Sigmoid colon (tissue), 6 donors: ENCODE measurements at regions not wholly inside any gene's neighbourhood (a gene's known extent, or its start where the extent isn't known, plus 50 kb on each side); places are given as distances from the start of the nearest gene placed in this dataset.

Experiments used
- DNase-seq: peaks from one replicate; pipeline ENCODE4 v3.0.0-alpha.2; 2019
- H3K27ac ChIP-seq, 4 donors: fragments of 200-600 bp; sonication (generic); one replicate each; pipeline ENCODE4 v1.5.1; 2016 to 2019; ENCODE audit warnings: mild to moderate bottlenecking in 1 of 4
- H3K27me3 ChIP-seq, 3 donors: fragments of 200-600 bp; sonication (generic); one replicate each; pipeline ENCODE4 v1.5.1; 2019; ENCODE audit warnings: mild to moderate bottlenecking in 1 of 3
- H3K36me3 ChIP-seq, 4 donors: fragments of 200-600 bp; sonication (generic); one replicate each; pipeline ENCODE4 v1.5.1; 2016 to 2019
- H3K4me1 ChIP-seq, 4 donors: fragments of 200-600 bp; sonication (generic); one replicate each; pipeline ENCODE4 v1.5.1; 2017 to 2019
- H3K4me3 ChIP-seq, 4 donors: fragments of 200-600 bp; sonication (generic); one replicate each; pipeline ENCODE4 v1.5.1; 2017 to 2019; ENCODE audit warnings: mild to moderate bottlenecking in 2 of 4, moderate library complexity in 1 of 4
- H3K9me3 ChIP-seq, 4 donors: fragments of 200-600 bp in 3 of 4; sonication (generic) in 3 of 4; one replicate each; pipeline versions ENCODE4 v1.5.1 to v1.6.1; 2013 to 2019
- EP300 ChIP-seq, 4 donors: sonication (generic); formaldehyde crosslinking; IDR thresholded peaks; one replicate each; pipeline ENCODE4 v1.6.1; 2017; ENCODE audit warnings: antibody characterized with exemption in 4 of 4
- POLR2A ChIP-seq, 2 donors: fragments of 450-650 bp; IDR thresholded peaks; one replicate each; pipeline ENCODE4 v1.6.1; 2016; ENCODE audit warnings: antibody characterized with exemption in 2 of 2, mild to moderate bottlenecking in 2 of 2, moderate library complexity in 2 of 2
- POLR2AphosphoS5 ChIP-seq, 4 donors: sonication (generic); formaldehyde crosslinking; IDR thresholded peaks; one replicate each; pipeline ENCODE4 v1.6.1; 2017; ENCODE audit warnings: antibody characterized with exemption in 4 of 4
- WGBS, 2 donors: extraction: QIAGEN DNeasy Blood & Tissue Kit; methylation state at CpG; one replicate each; pipeline ENCODE4 v1.1.7; 2013; 5-methylcytosine and 5-hydroxymethylcytosine counted together
- intact Hi-C: fragments of 100-400 bp; cut with DNase I; formaldehyde crosslinking; loops from one replicate; pipeline ENCODE4 v1.15.1; 2023
- TF ChIP-seq, protein P1 (sequence below), 4 experiments: fragments of 450-650 bp in 3 of 4; fragments of 200-600 bp in 1 of 4; IDR thresholded peaks; one replicate each; pipeline ENCODE4 v1.5.1; 2016 to 2019; ENCODE audit warnings: antibody characterized with exemption in 4 of 4, mild to moderate bottlenecking in 3 of 4, moderate library complexity in 2 of 4
- donor health status: healthy with polysubstance abuse.
- donor health status: healthy.

DNA sequence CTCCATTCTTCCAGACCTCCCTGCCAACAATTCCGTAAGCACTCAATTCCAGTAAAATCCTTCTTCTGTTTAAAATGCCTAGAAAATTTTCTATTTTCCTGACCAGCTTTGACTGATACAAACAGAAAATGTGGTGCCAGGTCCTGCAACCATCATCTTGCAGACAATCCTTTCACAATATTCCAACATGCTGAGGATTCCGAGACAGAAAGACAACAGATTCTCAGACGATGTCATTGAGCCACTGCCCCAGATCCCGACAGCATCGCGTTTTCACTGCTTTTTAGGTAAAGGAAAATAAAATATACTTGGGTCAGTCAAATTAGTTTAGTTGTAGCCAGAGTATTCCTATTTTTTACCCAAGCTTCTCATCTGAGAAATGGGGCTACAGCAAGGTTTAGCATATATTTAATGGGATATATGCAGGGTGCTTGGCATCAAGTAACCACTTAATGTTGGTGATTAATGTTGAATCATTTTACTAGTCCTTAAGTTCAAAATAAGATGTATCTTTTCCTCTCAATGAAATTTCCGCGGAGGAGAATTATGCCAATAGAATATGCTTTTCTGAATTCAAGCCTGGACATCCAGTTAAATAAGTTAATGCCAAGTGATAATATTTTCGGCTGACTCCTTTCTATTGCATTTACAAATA lies 866.6 kb downstream of the SLC4A3 start:
- no peak for DNase-seq
- no peaks in the 10 kb centered on the region for H3K4me1 ChIP-seq
- no peak overlapping the region for H3K27ac ChIP-seq
- H3K36me3 ChIP-seq = no peaks in the 10 kb centered on the region
- TF ChIP-seq EP300 (IDR thresholded peaks at IDR 0.05) (no peak), POLR2AphosphoS5 (IDR thresholded peaks at IDR 0.05) (no peak), POLR2A (IDR thresholded peaks at IDR 0.05) (no peak)
- TF ChIP-seq, protein P1, sequence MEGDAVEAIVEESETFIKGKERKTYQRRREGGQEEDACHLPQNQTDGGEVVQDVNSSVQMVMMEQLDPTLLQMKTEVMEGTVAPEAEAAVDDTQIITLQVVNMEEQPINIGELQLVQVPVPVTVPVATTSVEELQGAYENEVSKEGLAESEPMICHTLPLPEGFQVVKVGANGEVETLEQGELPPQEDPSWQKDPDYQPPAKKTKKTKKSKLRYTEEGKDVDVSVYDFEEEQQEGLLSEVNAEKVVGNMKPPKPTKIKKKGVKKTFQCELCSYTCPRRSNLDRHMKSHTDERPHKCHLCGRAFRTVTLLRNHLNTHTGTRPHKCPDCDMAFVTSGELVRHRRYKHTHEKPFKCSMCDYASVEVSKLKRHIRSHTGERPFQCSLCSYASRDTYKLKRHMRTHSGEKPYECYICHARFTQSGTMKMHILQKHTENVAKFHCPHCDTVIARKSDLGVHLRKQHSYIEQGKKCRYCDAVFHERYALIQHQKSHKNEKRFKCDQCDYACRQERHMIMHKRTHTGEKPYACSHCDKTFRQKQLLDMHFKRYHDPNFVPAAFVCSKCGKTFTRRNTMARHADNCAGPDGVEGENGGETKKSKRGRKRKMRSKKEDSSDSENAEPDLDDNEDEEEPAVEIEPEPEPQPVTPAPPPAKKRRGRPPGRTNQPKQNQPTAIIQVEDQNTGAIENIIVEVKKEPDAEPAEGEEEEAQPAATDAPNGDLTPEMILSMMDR (IDR thresholded peaks at IDR 0.05) = no peak
- no peaks in the 10 kb centered on the region for H3K27me3 ChIP-seq
- H3K4me3 ChIP-seq = no peak overlapping the region
- intact Hi-C loops = no loop called here
- WGBS, 2 donors = 93 to 96% methylated on average over 9 of the region's 9 CpGs
- no peaks in the 10 kb centered on the region for H3K9me3 ChIP-seq

DNA sequence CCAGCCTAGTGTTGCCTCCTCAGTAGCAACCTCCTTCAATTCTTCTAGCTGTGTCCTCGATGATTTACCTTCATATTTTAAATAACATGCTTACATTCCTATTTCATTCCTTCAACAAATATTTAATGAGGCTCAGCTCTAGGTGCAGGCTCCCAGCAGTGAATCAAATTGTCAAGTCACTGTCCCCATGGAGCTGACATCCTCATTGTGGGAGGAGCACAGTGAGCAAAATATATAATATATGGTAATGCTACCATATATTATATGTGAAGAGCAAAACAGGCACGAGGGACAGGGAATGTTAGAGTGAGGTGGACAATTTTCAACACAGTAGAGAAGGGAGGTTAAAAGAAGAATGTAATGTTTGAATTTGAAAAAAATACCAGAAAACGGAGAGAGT lies 869.1 kb downstream of the SLC4A3 start:
- no peaks in the 10 kb centered on the region for H3K36me3 ChIP-seq
- WGBS, 2 donors = 81 to 83% methylated on average over 3 of the region's 3 CpGs
- H3K27me3 ChIP-seq = no peaks in the 10 kb centered on the region
- no peaks in the 10 kb centered on the region for H3K9me3 ChIP-seq
- TF ChIP-seq POLR2AphosphoS5 (IDR thresholded peaks at IDR 0.05) (no peak), EP300 (IDR thresholded peaks at IDR 0.05) (no peak), POLR2A (IDR thresholded peaks at IDR 0.05) (no peak)
- TF ChIP-seq, protein P1 (IDR thresholded peaks at IDR 0.05) = no peak
- intact Hi-C loops = no loop called here
- no peak overlapping the region for H3K4me3 ChIP-seq
- no peak overlapping the region for H3K27ac ChIP-seq
- DNase-seq = no peak
- no peaks in the 10 kb centered on the region for H3K4me1 ChIP-seq

DNA sequence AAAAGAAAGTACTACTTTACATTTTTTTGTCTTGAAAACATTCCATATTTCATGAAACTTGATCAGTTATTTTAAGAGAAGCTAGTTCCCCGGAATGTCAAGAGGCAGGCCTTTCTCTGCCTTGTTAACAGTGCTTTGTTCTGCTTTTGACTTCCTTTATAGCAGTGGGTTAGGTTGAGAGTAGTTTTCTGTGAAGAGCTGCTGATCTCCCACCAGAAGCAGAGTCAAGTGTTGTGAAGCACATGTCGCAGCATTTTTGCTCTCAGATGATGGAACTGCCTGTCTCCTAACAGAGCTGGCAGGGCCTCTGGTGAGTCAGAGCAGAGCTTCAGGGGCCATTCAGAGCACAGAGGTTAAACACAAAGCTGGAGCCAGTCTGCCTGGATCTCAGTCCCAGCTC lies 871.8 kb downstream of the SLC4A3 start:
- H3K27me3 ChIP-seq = no peaks in the 10 kb centered on the region
- H3K4me3 ChIP-seq = no peak overlapping the region
- DNase-seq = no peak
- H3K27ac ChIP-seq = no peak overlapping the region
- intact Hi-C loops = no loop called here
- WGBS, 2 donors = 29 to 61% methylated on average over 2 of the region's 2 CpGs
- TF ChIP-seq POLR2AphosphoS5 (IDR thresholded peaks at IDR 0.05) (no peak), POLR2A (IDR thresholded peaks at IDR 0.05) (no peak), EP300 (IDR thresholded peaks at IDR 0.05) (no peak)
- TF ChIP-seq, protein P1 (IDR thresholded peaks at IDR 0.05) = no peak
- no peaks in the 10 kb centered on the region for H3K9me3 ChIP-seq
- H3K4me1 ChIP-seq = no peaks in the 10 kb centered on the region
- H3K36me3 ChIP-seq = no peaks in the 10 kb centered on the region

DNA sequence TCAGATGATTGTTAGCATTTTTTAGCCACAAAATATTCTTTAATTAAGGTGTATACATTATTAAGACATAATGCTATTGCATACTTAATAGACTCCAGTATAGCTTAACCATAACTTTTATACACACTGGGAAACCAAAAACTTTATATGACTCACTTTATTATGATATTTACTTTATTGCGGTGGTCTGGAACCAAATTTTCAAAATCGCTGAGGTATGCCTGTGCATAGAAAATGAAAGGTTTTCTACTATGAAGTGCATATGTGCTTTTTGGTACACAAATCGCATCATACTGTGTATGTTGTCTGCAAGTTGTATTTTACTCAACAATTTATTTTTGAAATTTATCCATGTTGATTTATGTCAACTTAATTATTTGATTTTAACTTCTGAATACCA lies 875.1 kb downstream of the SLC4A3 start:
- Histone ChIP-seq H3K4me3 (no peak overlapping the region), H3K36me3 (no peaks in the 10 kb centered on the region)
- intact Hi-C loops = no loop called here

More for the DNA sequence above, 875.1 kb downstream of the SLC4A3 start:
- DNase-seq = no peak
- WGBS, 2 donors = 93% methylated on average over 3 of the region's 3 CpGs
- TF ChIP-seq, protein P1 (IDR thresholded peaks at IDR 0.05) = no peak
- TF ChIP-seq POLR2A (IDR thresholded peaks at IDR 0.05) = no peak
- no peak for TF ChIP-seq EP300 (IDR thresholded peaks at IDR 0.05)
- no peak for TF ChIP-seq POLR2AphosphoS5 (IDR thresholded peaks at IDR 0.05)
- no peaks in the 10 kb centered on the region for H3K4me1 ChIP-seq
- no peaks in the 10 kb centered on the region for H3K27me3 ChIP-seq
- no peak overlapping the region for H3K27ac ChIP-seq
- H3K9me3 ChIP-seq = no peaks in the 10 kb centered on the region
